HCT116 (cell line): ENCODE measurements at regions not wholly inside any gene's neighbourhood (a gene's known extent, or its start where the extent isn't known, plus 50 kb on each side); places are given as distances from the start of the nearest gene placed in this dataset.

Experiments used
- CEBPB ChIP-seq: IDR thresholded peaks from 2 replicates; pipeline ENCODE4 v1.6.1; 2012; ENCODE audit warnings: low read depth
- EZH2 ChIP-seq: fragments of 200-600 bp; sonication (generic); IDR thresholded peaks from 2 replicates; pipeline ENCODE4 v1.6.1; 2017; ENCODE audit warnings: antibody characterized with exemption, mixed run types
- POLR2A ChIP-seq: IDR thresholded peaks from 2 replicates; pipeline ENCODE4 v1.7.0; 2011; ENCODE audit warnings: borderline replicate concordance; ENCODE audit not compliant: insufficient read depth, insufficient read length; ENCODE audit errors: extremely low read depth
- SP1 ChIP-seq: IDR thresholded peaks from 2 replicates; pipeline ENCODE4 v1.6.1; 2012; ENCODE audit warnings: low read depth
- TF ChIP-seq, protein P1 (sequence below), 3 experiments: fragments of 200-600 bp in 1 of 3; sonication (generic) in 1 of 3; IDR thresholded peaks in 2 of 3; conservative IDR thresholded peaks in 1 of 3; 2 replicates each; pipeline ENCODE4 v1.5.1; 2012 to 2017; ENCODE audit warnings: low read depth in 2 of 3, low read length in 2 of 3, antibody characterized with exemption in 1 of 3, borderline replicate concordance in 1 of 3, control low read depth in 1 of 3, mild to moderate bottlenecking in 1 of 3, mixed read lengths in 1 of 3, mixed run types in 1 of 3, moderate library complexity in 1 of 3; ENCODE audit not compliant: insufficient read depth in 1 of 3

DNA sequence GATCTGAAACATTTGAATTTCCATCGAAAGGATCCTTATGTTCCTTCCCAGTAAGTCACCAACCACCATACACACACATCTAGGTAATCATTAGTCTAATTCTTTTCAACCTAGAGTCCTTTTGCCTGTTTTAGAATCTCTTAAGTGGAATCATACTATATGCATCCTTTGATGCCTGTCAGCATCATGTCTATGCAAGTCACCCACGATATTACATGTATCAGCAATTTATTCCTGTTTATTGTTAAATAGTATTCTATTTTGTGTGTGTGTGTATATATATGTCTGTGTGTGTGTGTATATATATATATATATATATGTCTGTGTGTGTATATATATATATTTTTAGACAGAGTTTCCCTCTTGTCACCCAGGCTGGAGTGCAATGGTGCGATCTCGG lies 78.9 kb upstream of the RPH3AL start:
- TF ChIP-seq, protein P1, sequence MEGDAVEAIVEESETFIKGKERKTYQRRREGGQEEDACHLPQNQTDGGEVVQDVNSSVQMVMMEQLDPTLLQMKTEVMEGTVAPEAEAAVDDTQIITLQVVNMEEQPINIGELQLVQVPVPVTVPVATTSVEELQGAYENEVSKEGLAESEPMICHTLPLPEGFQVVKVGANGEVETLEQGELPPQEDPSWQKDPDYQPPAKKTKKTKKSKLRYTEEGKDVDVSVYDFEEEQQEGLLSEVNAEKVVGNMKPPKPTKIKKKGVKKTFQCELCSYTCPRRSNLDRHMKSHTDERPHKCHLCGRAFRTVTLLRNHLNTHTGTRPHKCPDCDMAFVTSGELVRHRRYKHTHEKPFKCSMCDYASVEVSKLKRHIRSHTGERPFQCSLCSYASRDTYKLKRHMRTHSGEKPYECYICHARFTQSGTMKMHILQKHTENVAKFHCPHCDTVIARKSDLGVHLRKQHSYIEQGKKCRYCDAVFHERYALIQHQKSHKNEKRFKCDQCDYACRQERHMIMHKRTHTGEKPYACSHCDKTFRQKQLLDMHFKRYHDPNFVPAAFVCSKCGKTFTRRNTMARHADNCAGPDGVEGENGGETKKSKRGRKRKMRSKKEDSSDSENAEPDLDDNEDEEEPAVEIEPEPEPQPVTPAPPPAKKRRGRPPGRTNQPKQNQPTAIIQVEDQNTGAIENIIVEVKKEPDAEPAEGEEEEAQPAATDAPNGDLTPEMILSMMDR (IDR thresholded peaks at IDR 0.05 in 2 of 3, conservative IDR thresholded peaks at IDR 0.05 in 1 of 3; ENCODE audit: borderline replicate concordance in 1 of 3, insufficient read depth in 1 of 3, low read depth in 2 of 3, low read length in 2 of 3), result no peak
- no peak for TF ChIP-seq SP1
- TF ChIP-seq CEBPB, result no peak
- TF ChIP-seq EZH2, result no peak
- TF ChIP-seq POLR2A, result no peak
